ENCODE measurements at regions not wholly inside any gene's neighbourhood (a gene's known extent, or its start where the extent isn't known, plus 50 kb on each side); places are given as distances from the start of the nearest gene placed in this dataset.

DNA sequence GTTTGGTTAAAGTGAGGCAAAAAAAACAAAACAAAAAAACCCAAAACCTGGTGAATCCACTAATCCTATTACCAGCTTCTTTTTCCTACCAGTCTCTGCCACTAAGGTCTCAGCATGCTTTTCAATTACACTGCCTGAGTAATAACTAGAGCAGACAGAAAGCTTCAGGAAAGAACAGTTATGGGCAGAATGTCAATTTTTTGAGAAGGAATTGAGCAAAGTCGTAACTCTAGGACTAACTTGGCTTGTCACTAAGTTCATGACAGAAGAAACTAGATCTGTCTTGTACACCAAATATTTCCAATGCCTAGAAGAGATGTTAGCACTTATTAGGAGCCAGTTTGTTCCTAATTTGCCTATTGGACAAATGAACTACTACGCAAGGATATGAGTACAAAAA is 148.8 kb upstream of the CNOT2 start:
- H3K27ac ChIP-seq (ENCODE audit: low read length) = no peak overlapping the region
- no peak overlapping the region for H2AFZ ChIP-seq (ENCODE audit: low read depth, low read length)
- no peaks in the 10 kb centered on the region for H3K79me2 ChIP-seq (ENCODE audit: insufficient read depth, low read length)
- no peaks in the 10 kb centered on the region for H4K20me1 ChIP-seq (ENCODE audit: insufficient read depth, low read length)
- H3K4me3 ChIP-seq (ENCODE audit: low read depth in 1 of 2, low read length in 2 of 2) = no peak overlapping the region
- no peaks in the 10 kb centered on the region for H3K4me1 ChIP-seq (ENCODE audit: insufficient read depth, low read length)
- ATAC-seq (ENCODE audit: insufficient read depth, low read depth) (no peak), DNase-seq (no peak)
- H3K27me3 ChIP-seq (ENCODE audit: insufficient read depth, low read length, poor library complexity) = no peaks in the 10 kb centered on the region
- no peak overlapping the region for H3K9ac ChIP-seq (ENCODE audit: low read depth, low read length)
- TF ChIP-seq EZH2 (IDR thresholded peaks at IDR 0.05; ENCODE audit: borderline replicate concordance, low read depth, low read length, severe bottlenecking) = no peak
- TF ChIP-seq CTCF (IDR thresholded peaks at IDR 0.05; ENCODE audit: borderline replicate concordance, extremely low read depth, low read length, poor library complexity, severe bottlenecking) = no peak
- H3K4me2 ChIP-seq (ENCODE audit: insufficient read depth, low read length) = no peak overlapping the region
- no peaks in the 10 kb centered on the region for H3K9me3 ChIP-seq (ENCODE audit: insufficient read depth, low read length, severe bottlenecking)
- no peaks in the 10 kb centered on the region for H3K36me3 ChIP-seq (ENCODE audit: insufficient read depth, low read length)

DNA sequence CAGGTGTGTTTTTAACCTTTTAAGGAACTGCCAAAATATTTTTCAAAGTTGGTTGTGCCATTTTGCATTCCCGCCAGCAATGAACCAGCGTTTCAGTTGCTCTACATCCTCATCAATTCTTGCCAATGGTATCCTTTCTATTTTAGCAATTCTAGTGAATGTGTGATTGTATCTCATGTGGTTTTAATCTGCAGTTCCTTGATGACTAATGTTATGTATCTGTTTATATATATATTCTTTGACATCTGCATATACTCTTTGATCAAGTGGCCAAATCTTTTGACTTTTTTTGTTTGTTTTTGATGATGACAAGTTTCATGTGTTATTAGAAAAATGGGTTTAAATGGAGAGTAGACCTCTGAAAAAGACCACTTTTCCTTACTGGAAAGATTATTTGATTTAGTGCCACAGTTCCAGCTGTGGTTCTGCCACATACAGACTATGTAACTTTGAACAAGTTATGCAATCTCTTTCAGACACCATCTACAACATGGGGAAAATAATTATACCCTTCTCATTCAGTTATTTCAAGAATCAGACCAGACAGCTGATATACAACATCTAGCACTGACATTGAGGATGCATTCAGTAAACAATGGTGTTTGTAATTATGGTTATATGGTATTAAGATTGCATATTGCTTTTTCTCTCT is 146.3 kb upstream of the CNOT2 start:
- Histone ChIP-seq H3K36me3 (ENCODE audit: insufficient read depth, low read length) (no peaks in the 10 kb centered on the region), H3K79me2 (ENCODE audit: insufficient read depth, low read length) (no peaks in the 10 kb centered on the region)
- ATAC-seq (ENCODE audit: insufficient read depth, low read depth) = no peak

GRCh38 chr12:70101064-70101463 is 142.2 kb upstream of the CNOT2 start:
- no peak for TF ChIP-seq EZH2 (IDR thresholded peaks at IDR 0.05; ENCODE audit: borderline replicate concordance, low read depth, low read length, severe bottlenecking)
- DNase-seq = no peak
- Histone ChIP-seq H3K9me3 (ENCODE audit: insufficient read depth, low read length, severe bottlenecking) (no peaks in the 10 kb centered on the region), H3K27ac (ENCODE audit: low read length) (no peak overlapping the region), H3K79me2 (ENCODE audit: insufficient read depth, low read length) (no peaks in the 10 kb centered on the region), H2AFZ (ENCODE audit: low read depth, low read length) (no peak overlapping the region), H3K4me1 (ENCODE audit: insufficient read depth, low read length) (no peaks in the 10 kb centered on the region), H3K36me3 (ENCODE audit: insufficient read depth, low read length) (no peaks in the 10 kb centered on the region), H4K20me1 (ENCODE audit: insufficient read depth, low read length) (no peaks in the 10 kb centered on the region), H3K9ac (ENCODE audit: low read depth, low read length) (no peak overlapping the region), H3K4me2 (ENCODE audit: insufficient read depth, low read length) (no peak overlapping the region), H3K27me3 (ENCODE audit: insufficient read depth, low read length, poor library complexity) (peaks cover 3% of the 10 kb centered on the region), H3K4me3 (ENCODE audit: low read depth in 1 of 2, low read length in 2 of 2) (no peak overlapping the region)
- no peak for ATAC-seq (ENCODE audit: insufficient read depth, low read depth)

More for the DNA sequence above, 146.3 kb upstream of the CNOT2 start:
- Histone ChIP-seq H3K9me3 (ENCODE audit: insufficient read depth, low read length, severe bottlenecking) (no peaks in the 10 kb centered on the region), H3K27me3 (ENCODE audit: insufficient read depth, low read length, poor library complexity) (peaks cover 3% of the 10 kb centered on the region), H2AFZ (ENCODE audit: low read depth, low read length) (no peak overlapping the region), H3K27ac (ENCODE audit: low read length) (no peak overlapping the region), H3K4me2 (ENCODE audit: insufficient read depth, low read length) (no peak overlapping the region), H3K9ac (ENCODE audit: low read depth, low read length) (no peak overlapping the region), H3K4me1 (ENCODE audit: insufficient read depth, low read length) (no peaks in the 10 kb centered on the region), H3K4me3 (ENCODE audit: low read depth in 1 of 2, low read length in 2 of 2) (no peak overlapping the region), H4K20me1 (ENCODE audit: insufficient read depth, low read length) (no peaks in the 10 kb centered on the region)
- TF ChIP-seq EZH2 (IDR thresholded peaks at IDR 0.05; ENCODE audit: borderline replicate concordance, low read depth, low read length, severe bottlenecking) = no peak
- no peak for TF ChIP-seq CTCF (IDR thresholded peaks at IDR 0.05; ENCODE audit: borderline replicate concordance, extremely low read depth, low read length, poor library complexity, severe bottlenecking)
- no peak for DNase-seq

DNA sequence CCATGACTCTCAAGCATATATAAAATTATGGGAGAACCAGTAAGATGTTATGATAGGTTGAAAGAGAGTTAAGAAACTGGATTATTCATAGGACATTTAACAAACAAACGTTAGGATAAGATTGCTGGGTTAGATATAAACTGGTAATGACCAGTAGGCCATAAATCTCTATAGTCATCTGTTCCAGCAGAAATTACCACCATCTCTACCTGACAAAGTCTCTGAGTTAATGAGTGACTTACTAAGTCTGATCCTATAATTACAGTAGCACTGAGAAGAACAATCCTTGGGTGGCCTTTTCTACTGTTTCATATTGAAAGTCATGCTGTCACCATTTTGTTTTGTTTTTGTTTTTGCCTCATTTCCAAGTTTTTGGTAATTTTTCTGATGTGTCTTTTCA is 136.9 kb upstream of the CNOT2 start:
- DNase-seq (no peak), ATAC-seq (ENCODE audit: insufficient read depth, low read depth) (no peak)
- no peak for TF ChIP-seq EZH2 (IDR thresholded peaks at IDR 0.05; ENCODE audit: borderline replicate concordance, low read depth, low read length, severe bottlenecking)
- no peak for TF ChIP-seq CTCF (IDR thresholded peaks at IDR 0.05; ENCODE audit: borderline replicate concordance, extremely low read depth, low read length, poor library complexity, severe bottlenecking)
- H3K4me2 ChIP-seq (ENCODE audit: insufficient read depth, low read length) = no peak overlapping the region
- no peaks in the 10 kb centered on the region for H3K36me3 ChIP-seq (ENCODE audit: insufficient read depth, low read length)
- H3K4me1 ChIP-seq (ENCODE audit: insufficient read depth, low read length) = no peaks in the 10 kb centered on the region
- no peaks in the 10 kb centered on the region for H3K79me2 ChIP-seq (ENCODE audit: insufficient read depth, low read length)
- H3K9me3 ChIP-seq (ENCODE audit: insufficient read depth, low read length, severe bottlenecking) = peaks cover 2% of the 10 kb centered on the region
- H4K20me1 ChIP-seq (ENCODE audit: insufficient read depth, low read length) = no peaks in the 10 kb centered on the region
- no peak overlapping the region for H2AFZ ChIP-seq (ENCODE audit: low read depth, low read length)
- H3K27ac ChIP-seq (ENCODE audit: low read length) = no peak overlapping the region
- H3K27me3 ChIP-seq (ENCODE audit: insufficient read depth, low read length, poor library complexity) = peaks cover 3% of the 10 kb centered on the region
- H3K4me3 ChIP-seq (ENCODE audit: low read depth in 1 of 2, low read length in 2 of 2) = no peak overlapping the region
- no peak overlapping the region for H3K9ac ChIP-seq (ENCODE audit: low read depth, low read length)

All from DND-41 (cell line).